HCEC 1CT (cell line): ENCODE measurements at regions not wholly inside any gene's neighbourhood (a gene's known extent, or its start where the extent isn't known, plus 50 kb on each side); places are given as distances from the start of the nearest gene placed in this dataset.
"Not testable (repeated sequence)": the region's sequence is repeated elsewhere in the genome, so short reads cannot be mapped to it uniquely, and the experiment has no call there.

Experiments
- DNase-seq: peaks from one replicate; pipeline ENCODE4 v3.0.0-alpha.2; 2017

DNA sequence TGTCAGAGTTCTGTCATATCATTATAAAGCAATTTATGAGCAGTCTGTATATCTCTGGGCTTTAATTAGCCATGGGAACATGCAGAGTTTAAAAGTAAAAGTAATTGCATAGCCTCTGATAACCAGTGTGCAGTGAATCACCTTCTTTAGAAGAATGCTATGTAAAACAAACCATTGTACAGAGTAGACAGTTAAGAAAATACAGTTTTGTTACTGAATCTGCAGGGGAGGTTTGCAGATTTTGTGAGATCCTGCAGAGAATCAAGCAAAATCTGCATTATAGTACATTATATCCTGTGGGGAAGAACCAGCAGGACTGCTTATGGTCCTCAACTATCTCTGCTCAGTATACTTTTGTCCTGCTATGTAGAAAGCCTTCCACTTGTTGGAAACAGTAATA is 396.2 kb upstream of the NAALADL2 start:
- DNase-seq, result no peak

DNA sequence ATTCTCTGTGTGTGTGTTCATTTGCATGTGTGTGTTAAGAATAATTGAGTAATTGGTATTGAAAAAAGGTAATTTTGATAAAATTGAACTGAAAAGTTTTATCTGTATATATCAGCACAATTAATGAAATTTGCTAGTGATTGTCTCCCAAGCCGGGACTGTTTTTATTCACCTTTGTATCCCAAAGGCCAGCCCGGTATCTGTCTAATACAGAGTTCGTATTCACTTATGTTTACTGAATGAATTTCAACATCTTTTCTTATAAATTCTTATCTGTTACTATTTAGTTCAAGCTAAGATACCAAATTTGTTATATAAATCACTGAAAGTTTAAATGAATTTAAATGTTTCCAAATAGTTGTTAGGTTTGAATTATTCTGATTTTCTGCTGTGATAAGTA is 394.0 kb upstream of the NAALADL2 start:
- no peak for DNase-seq

DNA sequence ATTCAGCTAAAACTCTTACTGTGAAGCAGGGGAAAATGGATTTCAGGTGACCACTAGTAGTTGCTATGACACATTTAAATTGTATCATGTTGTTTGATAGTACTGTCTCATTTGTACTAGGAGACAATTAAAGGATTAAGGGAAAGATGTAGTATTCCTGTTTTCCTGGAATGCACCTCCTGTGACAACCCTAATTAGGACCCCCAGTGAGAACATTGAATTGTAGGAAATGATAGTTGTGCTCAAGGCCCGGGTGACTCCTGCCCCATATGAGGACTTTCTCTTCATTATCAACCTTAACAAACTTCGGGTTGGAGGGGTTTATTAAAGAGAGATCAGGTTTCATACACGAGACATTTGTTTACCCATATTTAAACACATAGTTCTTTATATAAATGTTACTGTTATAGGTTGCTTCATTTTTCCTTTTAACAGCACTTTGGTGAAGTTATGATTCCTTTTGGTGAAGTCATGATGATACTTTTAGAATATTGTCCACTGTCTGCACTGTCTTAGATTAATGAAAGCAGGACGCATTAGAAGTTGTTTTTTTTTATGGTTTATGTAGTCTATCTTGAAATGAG is 392.6 kb upstream of the NAALADL2 start:
- peak; percentile 7 for DNase-seq

DNA sequence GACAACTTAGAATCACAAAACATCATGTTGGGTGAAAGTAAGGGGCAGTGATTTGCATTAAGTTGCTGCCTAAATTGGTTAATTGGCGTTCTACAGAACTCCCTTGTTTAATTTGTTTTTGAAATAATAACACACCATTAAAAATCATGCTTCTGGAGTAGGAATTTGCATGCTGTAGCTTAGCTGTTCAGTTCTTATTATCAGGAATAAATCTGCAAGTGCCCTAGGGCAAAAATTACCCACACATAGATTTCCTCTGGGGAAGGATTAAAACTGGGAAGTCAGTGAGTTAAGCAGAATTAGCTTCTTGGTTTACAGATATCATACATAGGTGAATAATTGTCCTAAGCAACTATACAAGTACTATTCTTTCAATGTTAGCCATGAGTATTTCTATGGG is 381.6 kb upstream of the NAALADL2 start:
- DNase-seq, result no peak

DNA sequence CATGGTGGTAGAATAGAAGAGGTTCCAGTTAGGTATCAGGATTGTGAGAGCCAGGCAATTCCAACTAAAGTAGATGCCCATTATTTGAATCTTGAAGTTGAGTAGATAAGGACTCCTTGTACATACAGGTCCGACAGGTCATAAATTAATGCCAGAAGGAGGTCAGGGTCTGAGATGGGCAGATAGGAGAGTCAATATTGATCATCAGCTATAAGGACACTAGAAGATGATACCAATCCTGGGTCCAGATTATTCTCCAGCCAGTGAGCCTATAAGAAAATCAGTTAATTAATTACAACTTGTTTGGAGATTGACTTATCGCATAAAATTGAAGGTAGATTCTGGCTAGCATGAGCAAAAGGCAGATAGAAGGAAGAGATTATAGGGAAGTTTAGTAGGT is 378.4 kb upstream of the NAALADL2 start:
- DNase-seq, result no peak

DNA sequence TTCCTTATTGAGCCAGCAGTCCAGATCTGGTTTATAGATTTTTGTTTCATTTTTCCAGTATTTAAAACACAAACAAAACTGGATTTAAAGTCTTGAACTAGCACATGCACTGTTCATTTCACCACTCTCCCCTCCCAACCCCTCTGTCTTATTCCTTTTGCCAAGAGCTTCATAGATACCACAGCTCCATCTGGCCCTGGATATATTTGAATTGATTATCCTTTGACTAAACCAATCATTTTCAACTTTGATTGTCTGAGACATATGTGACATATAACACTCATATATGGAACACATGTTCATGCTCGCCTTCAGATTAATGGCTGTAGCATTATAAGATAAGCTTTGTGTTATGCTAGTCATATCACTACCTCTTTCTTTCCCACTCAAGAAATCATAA is 376.6 kb upstream of the NAALADL2 start:
- DNase-seq, result no peak

DNA sequence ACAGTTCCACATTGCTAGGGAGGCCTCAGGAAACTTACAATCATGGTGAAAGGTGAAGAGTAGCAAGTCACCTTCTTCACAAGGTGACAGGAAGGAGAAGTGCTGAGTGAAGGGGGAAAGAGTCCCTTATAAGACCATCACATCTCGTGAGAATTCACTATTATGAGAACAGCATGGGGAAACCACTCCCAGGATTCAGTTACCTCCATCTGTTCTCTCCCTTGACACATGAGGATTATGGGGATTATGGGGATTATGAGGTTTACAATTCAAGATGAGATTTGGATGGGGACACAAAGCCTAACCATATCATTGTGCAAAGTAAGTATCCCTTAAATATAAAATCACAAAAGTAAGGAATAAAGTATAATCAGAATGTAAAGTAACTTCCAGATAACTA is 375.9 kb upstream of the NAALADL2 start:
- no peak for DNase-seq

DNA sequence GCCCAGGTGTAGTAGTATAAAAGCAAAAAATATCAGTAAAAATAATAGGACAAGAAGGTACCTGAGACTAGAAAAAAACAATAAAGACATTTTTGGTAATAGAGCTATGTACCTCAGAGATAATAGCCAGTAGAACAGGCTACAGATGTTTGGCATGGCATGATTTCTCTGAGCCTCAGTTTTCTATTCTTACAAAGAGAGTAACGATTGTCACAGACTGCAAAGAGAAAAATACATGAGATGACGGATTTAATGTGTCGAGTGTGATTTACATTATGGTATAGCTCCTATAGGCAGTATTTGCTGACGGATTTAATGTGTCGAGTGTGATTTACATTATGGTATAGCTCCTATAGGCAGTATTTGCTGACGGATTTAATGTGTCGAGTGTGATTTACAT is 375.3 kb upstream of the NAALADL2 start:
- not testable (repeated sequence) for DNase-seq

DNA sequence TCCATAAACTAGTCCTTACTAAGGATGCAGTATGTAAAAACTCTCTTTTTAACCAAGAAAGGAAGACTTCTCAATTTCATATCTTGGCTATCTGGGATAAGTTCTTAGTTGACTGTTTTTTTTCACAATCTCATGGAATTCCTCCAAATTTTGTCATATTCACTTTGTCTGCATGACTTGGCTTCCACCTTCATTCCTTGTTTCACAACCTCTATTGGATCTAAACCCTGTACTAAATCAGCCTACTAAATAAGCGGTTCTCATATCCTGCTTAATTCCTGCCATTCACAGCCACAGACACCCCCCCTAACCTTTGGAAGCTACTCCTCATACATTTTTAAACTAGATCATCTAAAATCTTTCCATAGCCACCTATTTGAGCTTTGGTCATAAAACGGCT is 370.6 kb upstream of the NAALADL2 start:
- no peak for DNase-seq

DNA sequence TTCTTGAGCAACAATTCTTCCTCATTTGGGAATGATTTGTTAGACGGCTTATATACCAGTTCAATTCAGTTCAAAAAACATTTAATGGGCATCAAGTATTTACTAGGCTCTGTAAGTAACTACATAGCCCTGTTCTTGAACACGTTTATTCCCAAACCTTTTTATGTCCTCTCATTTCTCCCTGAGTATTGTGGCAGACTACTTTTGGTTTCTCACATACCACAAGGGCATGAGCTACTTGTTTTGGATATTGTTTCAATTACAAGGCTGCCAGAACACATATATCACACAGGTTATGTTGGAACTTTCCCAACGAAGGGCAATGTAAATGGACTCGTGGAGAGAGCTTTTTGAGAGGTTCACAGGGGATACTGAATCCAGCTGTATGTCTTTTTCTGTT is 363.8 kb upstream of the NAALADL2 start:
- DNase-seq, result no peak

DNA sequence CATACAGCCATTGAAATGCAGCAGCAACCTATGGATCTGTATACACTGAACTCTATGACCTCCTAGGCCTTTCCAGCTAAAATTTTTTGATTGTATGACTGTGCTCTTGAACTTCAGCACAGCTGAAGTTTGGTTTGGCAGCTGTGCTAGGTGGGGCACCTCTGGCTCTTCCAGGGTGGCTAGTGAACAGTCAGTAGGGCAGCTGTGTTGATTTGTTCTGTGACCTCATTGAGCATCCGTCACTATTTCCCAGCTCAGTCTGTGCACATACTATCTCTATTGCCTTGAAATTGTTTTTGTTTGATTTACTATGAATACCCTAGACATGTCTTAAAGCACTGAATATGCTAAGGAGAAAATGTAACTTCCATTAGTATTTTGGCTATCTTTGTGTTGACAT is 363.2 kb upstream of the NAALADL2 start:
- DNase-seq, result peak; percentile 17

DNA sequence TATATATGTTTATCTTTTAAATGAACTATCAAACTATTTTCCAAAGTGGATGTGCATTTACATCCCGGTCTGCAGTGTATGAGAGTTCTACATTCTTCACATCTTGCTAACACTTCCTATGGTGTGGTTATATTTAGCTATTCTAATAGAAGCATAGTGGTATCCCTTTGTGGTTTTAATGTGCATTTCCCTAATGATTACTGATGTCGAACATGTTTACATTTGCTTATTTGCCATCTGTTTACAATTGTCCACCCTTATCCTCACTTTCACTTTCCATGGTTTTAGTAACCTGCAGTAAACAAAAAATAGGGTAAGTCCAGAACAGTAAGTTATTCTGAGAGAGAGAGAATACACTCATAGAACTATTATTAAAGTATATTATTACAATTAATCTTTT is 360.5 kb upstream of the NAALADL2 start:
- peak; percentile 68 for DNase-seq

DNA sequence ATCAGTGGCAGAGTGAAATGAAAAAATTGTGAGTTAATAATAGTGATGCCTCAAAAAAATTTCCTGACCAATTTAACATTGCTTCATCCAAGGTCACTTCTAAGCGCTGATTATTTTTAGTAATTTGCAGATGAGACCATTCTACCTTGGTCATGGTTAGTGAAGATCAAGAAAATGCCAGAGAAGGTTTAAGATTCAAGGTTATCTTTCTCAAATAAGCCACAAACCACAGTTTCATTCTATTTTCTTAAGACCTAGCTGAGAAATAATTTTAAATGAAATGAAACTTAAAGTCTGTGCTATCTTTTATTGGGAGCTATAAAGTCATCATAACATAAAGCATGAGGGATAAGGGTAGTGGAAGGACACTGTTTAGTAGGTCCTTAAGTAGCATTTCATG is 353.9 kb upstream of the NAALADL2 start:
- DNase-seq, result no peak

DNA sequence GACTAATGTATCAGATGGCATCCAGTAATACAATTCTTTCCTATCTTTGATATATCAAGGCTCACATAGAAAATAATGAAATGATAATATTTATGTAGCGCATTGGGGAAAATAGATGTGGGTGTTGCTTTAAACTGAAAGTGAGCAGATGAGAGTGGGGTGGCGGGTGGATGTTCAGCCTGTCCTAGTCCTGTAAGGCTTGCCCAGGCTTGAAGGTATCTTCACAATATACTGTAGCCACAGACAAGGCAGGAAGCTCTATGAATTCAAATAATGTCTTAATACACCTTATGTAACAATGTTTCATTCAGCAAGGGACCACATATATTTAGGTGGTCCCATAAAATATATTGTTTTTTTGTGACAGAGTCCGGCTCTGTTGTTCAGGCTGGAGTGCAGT is 334.9 kb upstream of the NAALADL2 start:
- no peak for DNase-seq

DNA sequence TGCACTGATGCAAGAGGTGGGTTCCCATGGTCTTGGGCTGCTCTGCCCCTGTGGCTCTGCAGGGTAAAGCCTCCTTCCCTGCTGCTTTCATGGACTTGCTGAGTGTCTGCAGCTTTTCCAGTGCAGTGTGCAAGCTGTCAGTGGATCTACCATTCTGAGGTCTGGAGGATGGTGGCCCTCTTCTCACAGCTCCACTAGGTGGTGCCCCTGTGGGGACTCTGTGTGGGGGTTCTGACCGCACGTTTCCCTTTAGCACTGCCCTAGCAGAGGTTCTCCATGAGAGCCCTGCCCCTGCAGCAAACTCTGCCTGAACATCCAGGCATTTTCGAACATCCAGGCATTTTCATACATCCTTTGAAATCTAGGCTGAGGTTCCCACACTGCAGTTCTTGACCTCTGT is 329.8 kb upstream of the NAALADL2 start:
- no peak for DNase-seq

DNA sequence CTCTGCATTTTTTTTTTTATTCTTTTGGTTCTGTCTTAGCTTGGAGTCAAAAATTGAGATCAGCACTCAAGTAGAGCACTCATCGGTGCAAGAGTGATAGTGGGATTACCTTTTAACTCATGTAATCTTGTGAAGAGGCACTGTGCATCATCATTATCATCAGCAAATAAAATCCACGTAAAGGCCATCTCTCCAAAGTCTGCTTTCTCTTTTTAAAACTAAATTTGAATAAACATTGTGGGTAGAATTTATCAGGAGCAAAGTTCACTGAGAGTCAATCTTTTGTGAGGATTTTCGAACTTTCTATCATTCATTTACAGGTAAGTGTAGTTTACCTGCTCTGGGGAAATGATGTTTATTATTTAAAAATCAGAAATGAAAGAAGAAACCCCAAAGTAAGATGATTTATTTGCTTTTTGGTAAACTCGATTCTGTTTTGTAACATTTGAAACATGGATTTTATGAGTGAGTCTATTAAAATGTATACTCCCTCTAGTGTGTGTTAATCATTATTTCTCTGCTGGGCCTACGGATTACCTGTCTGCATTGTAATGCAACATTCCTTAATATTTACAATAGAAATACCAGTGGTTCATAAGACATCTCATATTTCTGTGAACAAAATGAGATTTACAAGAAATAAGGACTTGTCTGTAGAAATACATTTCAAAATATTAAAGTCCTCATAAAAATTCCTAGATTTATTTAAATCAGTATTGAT is 327.7 kb upstream of the NAALADL2 start:
- no peak for DNase-seq

DNA sequence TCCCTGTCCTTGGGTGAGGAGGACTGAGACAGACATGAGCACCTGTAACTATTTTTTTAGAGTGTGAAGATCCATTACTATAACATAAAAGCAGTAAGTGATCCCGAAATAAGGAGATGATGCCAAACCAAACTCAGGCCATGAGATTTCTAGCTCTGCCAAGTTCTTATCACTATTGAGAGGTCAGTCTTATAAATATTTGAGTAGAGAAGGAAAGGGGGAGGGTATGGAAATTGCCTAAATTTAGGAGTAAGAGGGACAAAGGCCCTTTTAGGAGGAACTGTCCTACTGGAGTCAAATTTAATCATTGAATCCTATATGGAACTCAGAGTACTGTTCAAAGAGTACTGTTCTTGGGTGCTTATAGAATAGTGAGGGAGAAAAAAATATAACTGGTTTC is 326.9 kb upstream of the NAALADL2 start:
- DNase-seq, result no peak

DNA sequence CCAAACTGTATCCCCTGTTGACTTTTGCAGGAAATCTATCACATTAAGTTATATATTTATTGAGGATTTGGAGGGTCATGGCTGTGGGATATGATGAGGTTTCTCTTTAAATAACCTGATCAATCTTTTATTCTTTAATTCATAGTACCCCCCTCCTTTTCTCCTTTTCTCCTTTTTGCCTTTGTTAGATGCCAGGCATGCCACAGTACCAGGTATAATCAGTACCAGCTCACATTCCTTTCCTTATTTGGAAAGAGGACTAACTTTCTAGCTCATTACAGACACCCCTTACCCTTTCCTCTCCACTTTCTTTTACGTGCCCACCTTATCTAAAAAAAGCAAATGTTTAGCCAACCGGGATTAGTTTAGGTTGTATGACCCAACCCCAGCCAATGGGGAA is 326.4 kb upstream of the NAALADL2 start:
- no peak for DNase-seq

DNA sequence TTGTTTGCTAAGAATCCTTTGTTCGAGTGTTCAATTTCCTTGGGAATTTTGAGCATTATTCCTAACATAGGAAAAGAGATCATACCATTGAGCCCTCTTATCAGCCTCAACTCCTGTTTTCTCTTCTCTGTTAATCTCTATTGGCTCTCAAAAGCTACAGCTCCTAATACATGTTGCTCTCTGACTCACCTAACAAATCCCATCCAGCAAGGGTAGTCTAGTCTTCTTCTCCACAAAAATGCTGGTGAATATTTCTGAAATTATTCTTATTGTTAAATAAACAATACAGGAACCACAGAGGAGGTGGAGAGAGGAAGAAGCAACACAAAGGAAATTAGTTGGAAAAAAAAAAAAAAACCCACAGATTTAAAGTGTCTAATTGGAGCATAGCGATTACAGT is 325.8 kb upstream of the NAALADL2 start:
- peak; percentile 67 for DNase-seq

DNA sequence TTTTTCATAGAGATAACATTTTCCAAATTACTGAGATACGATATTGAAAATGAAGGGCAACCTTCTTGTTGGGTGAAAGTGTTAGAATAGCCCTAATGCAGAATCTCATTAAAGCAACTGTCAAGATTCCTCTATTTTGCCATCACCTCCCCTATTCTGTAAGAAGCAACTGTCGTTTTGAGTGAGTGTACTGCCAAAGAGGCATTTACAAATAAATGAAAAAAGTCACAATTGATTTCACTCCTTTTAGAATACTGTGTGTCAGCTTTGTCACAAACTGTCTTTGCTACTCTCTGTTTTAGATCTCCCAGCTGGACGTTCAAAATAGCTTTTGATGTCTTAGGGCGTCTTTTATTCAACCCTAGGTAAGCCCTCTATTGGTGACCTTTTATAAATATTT is 322.8 kb upstream of the NAALADL2 start:
- DNase-seq, result no peak

DNA sequence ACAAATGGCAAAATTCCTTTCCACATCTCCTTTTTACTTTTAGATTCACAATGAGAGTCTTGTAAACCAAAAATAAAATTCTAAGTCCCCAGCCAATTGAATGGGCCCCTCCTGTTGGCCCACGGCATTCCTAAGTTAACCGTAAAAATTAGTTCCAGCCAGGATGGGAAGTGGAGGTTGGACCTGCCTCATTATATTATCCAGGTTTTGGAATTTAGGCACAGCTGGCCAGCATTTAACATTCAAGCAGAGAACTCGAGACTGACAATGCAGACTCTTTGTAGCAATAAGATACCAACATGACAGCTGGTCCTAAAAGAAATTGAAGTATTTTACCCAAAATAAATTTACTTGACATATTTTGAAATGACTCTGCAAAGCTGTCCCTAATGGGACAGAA is 321.0 kb upstream of the NAALADL2 start:
- DNase-seq, result no peak

DNA sequence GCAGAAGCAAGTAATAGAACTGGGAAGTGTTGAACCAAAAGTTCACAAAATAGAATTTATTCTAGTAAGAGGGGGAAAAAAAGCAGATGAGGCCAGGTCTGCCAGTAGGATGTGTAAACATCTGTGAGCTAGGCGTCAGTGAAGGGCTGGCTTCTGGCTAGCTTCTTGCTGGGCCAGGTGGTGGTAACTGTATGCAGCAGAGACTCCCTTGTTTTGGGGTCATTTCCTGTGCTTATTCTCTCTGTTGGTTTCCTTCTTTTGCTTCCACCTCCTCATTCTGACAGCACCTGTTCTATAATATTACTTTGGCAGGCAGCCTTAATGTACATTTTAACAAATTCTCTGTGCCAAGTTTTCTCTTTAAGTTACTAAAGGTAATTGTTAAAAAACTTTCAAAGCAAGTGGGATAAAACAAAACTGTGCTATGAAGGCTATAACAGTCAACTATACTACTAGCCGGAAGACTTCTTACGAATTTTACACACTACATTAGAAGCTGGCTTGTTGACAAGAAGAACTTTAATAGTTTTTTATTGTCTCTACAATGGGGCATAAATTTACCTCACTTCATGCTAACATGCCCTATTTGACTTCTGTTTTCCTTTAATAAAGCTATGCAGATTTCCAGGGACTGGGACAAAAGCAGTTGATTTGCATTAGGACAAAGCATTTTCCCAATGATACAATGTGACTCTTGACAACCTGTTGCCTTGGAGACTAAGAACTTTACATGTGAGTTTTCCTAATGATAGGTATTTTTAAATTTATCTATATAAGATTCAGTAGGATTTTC is 318.8 kb upstream of the NAALADL2 start:
- DNase-seq, result no peak

DNA sequence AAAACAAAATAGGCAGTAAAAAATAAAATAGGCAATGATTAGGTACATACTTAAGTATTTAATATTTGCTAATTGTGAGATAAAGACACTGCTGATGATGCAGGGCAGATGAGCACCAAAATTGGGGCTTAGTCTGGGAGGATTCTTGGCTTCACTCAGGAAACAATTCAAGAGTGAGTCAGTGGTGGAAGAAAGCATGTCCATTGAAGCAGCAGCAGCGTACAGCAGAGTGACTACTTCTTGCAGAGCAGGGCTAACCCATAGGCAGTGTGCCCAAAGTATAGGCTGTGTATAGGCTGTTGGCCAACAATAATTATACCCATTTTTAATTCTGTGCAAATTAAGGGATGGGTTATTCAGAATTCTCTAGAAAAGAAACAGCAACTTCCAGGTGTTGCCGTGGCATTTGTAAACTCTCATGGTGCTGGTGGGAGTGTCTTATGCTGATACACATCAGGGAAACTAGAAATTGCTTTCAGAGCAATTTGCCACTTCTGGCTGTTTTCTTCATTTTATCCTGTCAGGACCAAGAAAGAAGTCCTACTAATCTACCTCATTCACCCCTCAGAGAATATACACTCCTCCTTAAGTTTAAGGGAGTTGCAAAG is 317.3 kb upstream of the NAALADL2 start:
- DNase-seq, result peak; percentile 22
